ENCODE measurements at regions not wholly inside any gene's neighbourhood (a gene's known extent, or its start where the extent isn't known, plus 50 kb on each side); places are given as distances from the start of the nearest gene placed in this dataset.

GRCh38 chr5:128667152-128667551, 129.1 kb upstream of the FBN2 start:
- no peak for DNase-seq (ENCODE audit: low read depth, low spot score)

- no peak for DNase-seq (ENCODE audit: low read depth, low spot score)
These were observed 129.7 kb upstream of the FBN2 start for GRCh38 chr5:128667751-128668150.

GRCh38 chr5:128668921-128669320, 130.9 kb upstream of the FBN2 start:
- no peak for DNase-seq (ENCODE audit: low read depth, low spot score)

GRCh38 chr5:128669803-128670202, 131.8 kb upstream of the FBN2 start:
- DNase-seq (ENCODE audit: low read depth, low spot score) = no peak

GRCh38 chr5:128671943-128672342, 133.9 kb upstream of the FBN2 start:
- DNase-seq (ENCODE audit: low read depth, low spot score) = no peak

- DNase-seq (ENCODE audit: low read depth, low spot score) = no peak
These were observed 135.0 kb upstream of the FBN2 start for GRCh38 chr5:128673000-128673399.

- DNase-seq (ENCODE audit: low read depth, low spot score) = no peak
These were observed 135.4 kb upstream of the FBN2 start for GRCh38 chr5:128673411-128673957.

GRCh38 chr5:128673970-128674369, 135.9 kb upstream of the FBN2 start:
- DNase-seq (ENCODE audit: low read depth, low spot score) = no peak

GRCh38 chr5:128674837-128675446, 136.9 kb upstream of the FBN2 start:
- peak; percentile 56 for DNase-seq (ENCODE audit: low read depth, low spot score)

- peak; percentile 40 for DNase-seq (ENCODE audit: low read depth, low spot score)
These were observed 143.1 kb upstream of the FBN2 start for GRCh38 chr5:128681096-128681495.

GRCh38 chr5:128681764-128682592, 143.9 kb upstream of the FBN2 start:
- peak; percentile 50 for DNase-seq (ENCODE audit: low read depth, low spot score)

GRCh38 chr5:128682669-128683068, 144.6 kb upstream of the FBN2 start:
- no peak for DNase-seq (ENCODE audit: low read depth, low spot score)

- DNase-seq (ENCODE audit: low read depth, low spot score) = peak; percentile 79
These were observed 146.9 kb upstream of the FBN2 start for GRCh38 chr5:128684961-128685360.

GRCh38 chr5:128687930-128688329, 149.9 kb upstream of the FBN2 start:
- peak; percentile 41 for DNase-seq (ENCODE audit: low read depth, low spot score)

GRCh38 chr5:128693764-128694163, 155.7 kb upstream of the FBN2 start:
- no peak for DNase-seq (ENCODE audit: low read depth, low spot score)

GRCh38 chr5:128695791-128696530, 157.9 kb upstream of the FBN2 start:
- no peak for DNase-seq (ENCODE audit: low read depth, low spot score)

GRCh38 chr5:128701301-128701700, 163.3 kb upstream of the FBN2 start:
- no peak for DNase-seq (ENCODE audit: low read depth, low spot score)

GRCh38 chr5:128703322-128703721, 165.3 kb upstream of the FBN2 start:
- DNase-seq (ENCODE audit: low read depth, low spot score) = no peak

- no peak for DNase-seq (ENCODE audit: low read depth, low spot score)
These were observed 168.2 kb upstream of the FBN2 start for GRCh38 chr5:128706269-128706668.

GRCh38 chr5:128708841-128709240, 170.8 kb upstream of the FBN2 start:
- no peak for DNase-seq (ENCODE audit: low read depth, low spot score)

- DNase-seq (ENCODE audit: low read depth, low spot score) = peak; percentile 10
These were observed 173.2 kb upstream of the FBN2 start for GRCh38 chr5:128711216-128711615.

- no peak for DNase-seq (ENCODE audit: low read depth, low spot score)
These were observed 176.5 kb upstream of the FBN2 start for GRCh38 chr5:128714551-128714950.
